ENCODE measurements at regions not wholly inside any gene's neighbourhood (a gene's known extent, or its start where the extent isn't known, plus 50 kb on each side); places are given as distances from the start of the nearest gene placed in this dataset.

DNA sequence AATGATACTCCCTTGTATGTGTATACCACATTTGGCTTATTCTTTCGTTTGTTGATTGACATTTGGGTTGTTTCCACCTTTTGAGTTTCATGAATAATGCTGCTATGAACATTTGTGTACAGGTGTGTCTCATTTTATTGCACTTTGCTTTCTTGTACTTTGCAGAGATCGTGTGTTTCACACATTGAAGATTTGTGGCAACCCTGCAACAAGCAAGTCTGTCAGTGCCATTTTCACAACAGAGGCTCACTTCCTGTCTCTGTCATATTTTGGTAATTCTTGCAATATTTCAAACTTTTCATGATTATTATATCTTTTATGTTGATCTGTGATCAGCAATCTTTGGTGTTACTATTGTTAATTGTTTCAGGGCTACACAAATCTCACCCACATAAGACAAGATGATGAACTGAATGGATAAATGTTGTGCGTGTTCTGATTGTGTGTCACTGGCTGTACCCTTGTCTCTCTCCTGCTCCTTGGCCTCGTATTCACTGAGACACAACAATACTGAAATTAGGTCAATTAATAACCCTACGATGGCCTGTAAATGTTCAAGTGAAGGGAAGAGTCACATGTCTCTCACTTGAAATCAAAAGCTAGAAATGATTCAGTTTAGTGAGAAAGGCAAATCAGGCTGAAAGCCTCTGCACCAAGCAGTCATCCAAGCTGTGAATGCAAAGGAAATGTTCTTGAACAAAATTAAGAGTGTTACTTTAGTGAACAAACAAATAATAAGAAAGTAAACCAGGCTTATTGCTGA, 133.6 kb upstream of the JCAD start:
- CTCF ChIA-PET, result interaction anchor here (0.5 kb wide), 1 partner anchor 11 kb away, joined by 3 read pairs; no protein-coding TSS in a partner anchor
- DNase-seq, result no peak
- POLR2A ChIA-PET, result no interaction called here
- Mint-ChIP-seq H3K27ac (no peak overlapping the region), H3K27me3 (no peaks in the 10 kb centered on the region), H3K9me3 (ENCODE audit: low read depth) (no peaks in the 10 kb centered on the region), H3K36me3 (ENCODE audit: low read depth) (no peaks in the 10 kb centered on the region), H3K4me3 (no peak overlapping the region), H3K4me1 (no peaks in the 10 kb centered on the region)
- intact Hi-C loops (cut with DNase I, micrococcal nuclease), result no loop called here
- no peak for ATAC-seq

DNA sequence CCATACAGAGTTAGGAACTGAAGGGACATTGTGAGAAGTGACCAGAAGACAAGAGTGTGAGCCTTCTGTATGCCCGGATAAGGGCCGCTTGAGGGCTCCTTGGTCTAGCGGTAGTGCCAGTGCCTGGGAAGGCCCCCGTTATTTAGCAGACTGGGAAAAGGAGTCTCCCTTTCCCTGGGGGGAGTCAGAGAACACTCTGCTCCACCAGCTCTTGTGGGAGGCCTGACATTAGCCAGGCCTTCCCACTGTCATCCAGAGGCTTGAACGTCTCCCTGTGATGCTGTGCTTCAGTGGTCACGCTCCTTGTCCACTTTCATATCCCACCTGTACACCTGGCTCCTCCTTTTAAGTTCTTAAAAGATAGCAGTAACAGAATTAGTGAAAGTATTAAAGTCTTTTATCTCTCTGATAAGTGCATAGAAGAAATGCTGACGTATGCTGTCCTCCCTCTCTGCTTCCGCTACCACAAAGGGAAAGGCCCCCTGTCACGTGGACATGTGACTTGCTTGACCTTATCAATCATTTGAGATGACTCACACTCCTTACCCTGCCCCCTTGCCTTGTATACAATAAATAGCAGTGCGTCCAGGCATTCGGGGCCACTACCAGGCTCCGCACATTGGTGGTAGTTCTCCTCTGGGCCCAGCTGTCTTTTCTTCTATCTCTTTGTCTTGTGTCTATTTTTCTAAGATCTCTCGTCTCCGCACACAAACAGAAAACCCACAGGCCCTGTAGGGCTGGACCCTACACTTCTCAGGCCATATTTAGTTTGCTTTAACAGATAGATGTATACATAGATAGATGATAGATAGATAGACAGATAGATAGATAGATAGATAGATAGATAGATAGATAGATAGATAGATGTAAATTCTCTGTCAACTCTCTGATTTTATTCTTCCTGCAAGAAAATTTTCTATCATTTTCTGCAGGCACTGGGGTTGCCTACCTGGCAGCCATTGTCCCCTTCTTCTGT, 131.5 kb upstream of the JCAD start:
- Mint-ChIP-seq H3K4me1 (no peaks in the 10 kb centered on the region), H3K27ac (no peak overlapping the region), H3K4me3 (no peak overlapping the region), H3K9me3 (ENCODE audit: low read depth) (no peaks in the 10 kb centered on the region), H3K27me3 (no peaks in the 10 kb centered on the region), H3K36me3 (ENCODE audit: low read depth) (no peaks in the 10 kb centered on the region)
- ATAC-seq, result no peak
- POLR2A ChIA-PET, result no interaction called here
- CTCF ChIA-PET, result no interaction called here
- no peak for DNase-seq
- intact Hi-C loops (cut with DNase I, micrococcal nuclease), result no loop called here

DNA sequence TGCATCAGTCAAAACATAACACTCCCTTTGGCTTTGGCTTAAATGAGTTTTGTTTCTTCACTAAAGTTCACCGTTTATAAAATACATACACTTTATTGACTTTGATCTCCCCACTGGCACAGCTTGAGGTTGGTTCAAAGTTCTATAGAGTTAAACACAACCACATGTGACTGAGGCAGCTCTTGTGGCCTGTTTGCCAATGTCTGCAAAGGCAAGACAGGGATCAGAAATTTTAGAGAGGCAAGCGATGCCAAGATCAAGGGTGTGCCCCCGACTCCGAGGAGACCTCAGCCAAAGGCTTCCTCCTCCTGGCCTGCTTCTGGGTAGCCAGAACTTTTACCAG, 129.8 kb upstream of the JCAD start:
- no peak for DNase-seq
- no peak overlapping the region for H3K4me3 Mint-ChIP-seq
- H3K27me3 Mint-ChIP-seq, result no peaks in the 10 kb centered on the region
- ATAC-seq, result no peak
- intact Hi-C loops (cut with DNase I, micrococcal nuclease), result no loop called here
- no peaks in the 10 kb centered on the region for H3K4me1 Mint-ChIP-seq
- H3K36me3 Mint-ChIP-seq (ENCODE audit: low read depth), result no peaks in the 10 kb centered on the region
- no peaks in the 10 kb centered on the region for H3K9me3 Mint-ChIP-seq (ENCODE audit: low read depth)
- ChIA-PET POLR2A (no interaction called here), CTCF (interaction anchor here (1.5 kb wide), 1 partner anchor 11 kb away, joined by 5 read pairs; no protein-coding TSS in a partner anchor)
- H3K27ac Mint-ChIP-seq, result no peak overlapping the region

DNA sequence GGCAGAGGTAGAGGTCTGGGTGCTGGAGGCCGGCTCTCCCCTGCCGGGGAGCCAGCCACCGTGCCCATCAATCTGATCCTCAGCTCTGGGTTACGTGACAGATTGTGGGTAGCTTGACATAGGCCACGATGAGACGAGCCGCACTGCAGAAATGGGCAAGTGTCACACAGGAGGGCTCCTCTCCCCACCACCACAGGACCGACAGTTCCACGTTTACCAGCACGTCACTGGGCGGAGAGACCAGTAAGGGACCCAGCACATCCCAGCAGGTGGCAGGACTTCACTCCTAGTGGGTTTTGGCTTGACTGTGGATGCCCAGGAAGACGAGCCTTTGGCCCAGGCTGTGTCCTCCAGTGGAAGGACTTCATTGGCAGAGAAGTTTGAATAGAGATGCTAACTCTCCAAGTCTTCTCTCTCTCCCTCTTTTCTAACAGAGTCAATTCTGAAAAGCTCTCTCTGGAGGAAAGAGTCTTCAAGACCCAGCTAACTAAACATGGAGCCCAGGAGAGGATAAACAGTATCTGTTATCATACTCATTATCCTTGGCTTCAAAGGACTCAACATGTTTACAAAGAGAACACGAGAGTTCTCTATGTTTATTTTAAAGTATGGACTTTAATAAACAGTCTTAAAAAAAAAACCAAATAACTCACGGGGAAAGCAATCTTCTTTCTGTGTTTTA, 129.3 kb upstream of the JCAD start:
- DNase-seq (no peak), ATAC-seq (no peak)
- no peaks in the 10 kb centered on the region for H3K27me3 Mint-ChIP-seq
- H3K9me3 Mint-ChIP-seq (ENCODE audit: low read depth), result no peaks in the 10 kb centered on the region
- H3K4me3 Mint-ChIP-seq, result no peak overlapping the region
- ChIA-PET CTCF (interaction anchor here (1.5 kb wide), 1 partner anchor 10 kb away, joined by 5 read pairs; no protein-coding TSS in a partner anchor), POLR2A (no interaction called here)
- no peaks in the 10 kb centered on the region for H3K36me3 Mint-ChIP-seq (ENCODE audit: low read depth)
- intact Hi-C loops (cut with DNase I, micrococcal nuclease), result no loop called here
- no peak overlapping the region for H3K27ac Mint-ChIP-seq
- no peaks in the 10 kb centered on the region for H3K4me1 Mint-ChIP-seq

DNA sequence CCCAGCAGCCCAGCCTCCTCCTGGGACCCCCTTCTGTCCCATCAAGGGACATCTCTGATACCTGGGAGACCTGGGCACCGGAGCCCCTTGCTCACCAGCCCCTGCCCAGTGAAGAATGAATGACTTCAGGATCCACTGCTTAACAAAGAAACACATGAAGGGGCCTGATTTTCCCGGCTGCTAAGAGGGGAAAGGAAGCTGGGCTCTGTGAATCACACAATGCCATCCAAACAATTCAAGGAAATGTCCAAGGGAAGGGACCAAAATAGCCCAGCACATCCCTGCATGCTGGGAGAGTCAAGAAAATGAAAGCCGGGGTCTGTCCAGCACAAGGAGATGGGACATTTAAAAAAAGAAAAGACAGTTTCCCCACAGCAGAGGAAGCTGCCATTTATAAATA, 128.7 kb upstream of the JCAD start:
- Mint-ChIP-seq H3K4me3 (no peak overlapping the region), H3K36me3 (ENCODE audit: low read depth) (no peaks in the 10 kb centered on the region), H3K27ac (no peak overlapping the region), H3K4me1 (no peaks in the 10 kb centered on the region), H3K27me3 (no peaks in the 10 kb centered on the region), H3K9me3 (ENCODE audit: low read depth) (no peaks in the 10 kb centered on the region)
- CTCF ChIA-PET, result interaction anchor here (0.7 to 1.5 kb wide), 2 partner anchors 7 to 10 kb away, joined by 3 to 5 read pairs; no protein-coding TSS in a partner anchor
- intact Hi-C loops (cut with DNase I, micrococcal nuclease), result no loop called here
- no peak for ATAC-seq
- DNase-seq, result no peak
- POLR2A ChIA-PET, result no interaction called here

DNA sequence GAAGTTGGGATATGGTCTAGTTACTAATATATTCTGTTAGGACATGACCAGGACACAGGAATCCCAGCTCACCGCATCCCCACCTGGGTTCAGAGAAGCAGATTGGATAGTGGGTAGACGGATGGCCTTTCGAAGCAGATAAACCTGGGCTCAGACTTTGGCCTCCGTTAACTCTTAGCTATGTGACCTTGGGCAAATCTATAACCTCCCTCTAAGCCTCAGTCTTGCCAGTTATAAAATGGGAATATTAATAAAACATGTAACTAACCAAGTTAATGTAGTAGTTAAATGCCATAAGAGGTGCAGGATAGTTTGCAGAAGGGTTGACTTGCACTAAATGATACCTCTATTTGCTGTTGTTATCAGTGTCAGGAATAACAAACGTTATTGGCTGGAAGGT, 127.6 kb upstream of the JCAD start:
- Mint-ChIP-seq H3K4me1 (no peaks in the 10 kb centered on the region), H3K36me3 (ENCODE audit: low read depth) (no peaks in the 10 kb centered on the region), H3K27ac (no peak overlapping the region), H3K27me3 (no peaks in the 10 kb centered on the region), H3K9me3 (ENCODE audit: low read depth) (no peaks in the 10 kb centered on the region), H3K4me3 (no peak overlapping the region)
- DNase-seq (no peak), ATAC-seq (no peak)
- ChIA-PET CTCF (interaction anchor here (0.6 kb wide), 1 partner anchor 123 kb away, joined by 3 read pairs; no protein-coding TSS in a partner anchor), POLR2A (no interaction called here)
- intact Hi-C loops (cut with DNase I, micrococcal nuclease), result no loop called here

DNA sequence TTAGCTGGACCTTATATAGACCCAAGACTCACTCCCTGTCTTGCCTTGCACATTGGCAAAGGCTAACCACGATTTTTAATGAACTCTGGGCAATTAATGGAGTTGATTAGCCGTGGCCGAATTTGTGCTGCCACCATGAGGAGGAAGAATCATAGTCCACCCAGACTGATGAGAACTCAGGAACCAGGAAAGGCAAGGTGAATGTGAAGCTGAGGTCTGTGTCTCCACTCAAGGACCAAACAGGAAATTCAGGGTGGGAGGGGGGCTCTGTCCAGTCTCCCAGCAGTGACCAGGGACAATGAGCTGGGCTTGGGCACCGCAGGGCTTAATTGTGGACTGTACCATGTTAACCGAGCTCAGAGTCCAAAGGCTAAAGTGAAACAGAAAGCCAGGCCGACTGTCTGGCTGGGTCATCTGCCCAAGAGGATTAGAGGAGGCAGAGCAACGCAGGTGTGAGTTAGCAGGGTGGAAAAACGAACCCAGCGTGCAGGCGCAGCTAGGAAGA, 127.0 kb upstream of the JCAD start:
- Mint-ChIP-seq H3K27me3 (no peaks in the 10 kb centered on the region), H3K4me1 (no peaks in the 10 kb centered on the region), H3K27ac (no peak overlapping the region), H3K36me3 (ENCODE audit: low read depth) (no peaks in the 10 kb centered on the region), H3K9me3 (ENCODE audit: low read depth) (no peaks in the 10 kb centered on the region), H3K4me3 (no peak overlapping the region)
- no peak for DNase-seq
- CTCF ChIA-PET, result interaction anchor here (1.7 kb wide), 1 partner anchor 9 kb away, joined by 5 read pairs; no protein-coding TSS in a partner anchor
- POLR2A ChIA-PET, result no interaction called here
- intact Hi-C loops (cut with DNase I, micrococcal nuclease), result no loop called here
- ATAC-seq, result no peak

DNA sequence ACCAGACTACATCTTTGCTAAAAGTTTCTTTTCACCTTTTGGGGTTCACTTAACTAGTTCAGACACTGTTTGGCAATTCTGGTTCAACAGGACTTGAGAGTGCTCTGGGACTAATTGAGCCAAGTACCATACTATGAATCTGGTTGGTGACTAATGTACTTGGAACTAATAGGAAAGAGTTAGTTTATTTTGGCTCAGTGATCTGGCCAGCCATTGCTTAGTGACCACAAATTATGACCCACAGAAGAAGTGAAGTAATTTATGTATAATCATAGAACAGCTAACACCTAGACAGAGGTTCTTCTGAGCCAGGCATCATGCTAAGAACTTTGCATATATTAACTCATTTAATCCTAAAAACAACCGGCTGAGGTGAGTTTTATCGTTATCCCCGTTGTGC, 126.5 kb upstream of the JCAD start:
- ATAC-seq (no peak), DNase-seq (no peak)
- Mint-ChIP-seq H3K9me3 (ENCODE audit: low read depth) (no peaks in the 10 kb centered on the region), H3K36me3 (ENCODE audit: low read depth) (no peaks in the 10 kb centered on the region), H3K4me1 (no peaks in the 10 kb centered on the region), H3K4me3 (no peak overlapping the region), H3K27me3 (no peaks in the 10 kb centered on the region), H3K27ac (no peak overlapping the region)
- POLR2A ChIA-PET, result no interaction called here
- intact Hi-C loops (cut with DNase I, micrococcal nuclease), result no loop called here
- CTCF ChIA-PET, result interaction anchor here (1.7 kb wide), 1 partner anchor 8 kb away, joined by 5 read pairs; no protein-coding TSS in a partner anchor

DNA sequence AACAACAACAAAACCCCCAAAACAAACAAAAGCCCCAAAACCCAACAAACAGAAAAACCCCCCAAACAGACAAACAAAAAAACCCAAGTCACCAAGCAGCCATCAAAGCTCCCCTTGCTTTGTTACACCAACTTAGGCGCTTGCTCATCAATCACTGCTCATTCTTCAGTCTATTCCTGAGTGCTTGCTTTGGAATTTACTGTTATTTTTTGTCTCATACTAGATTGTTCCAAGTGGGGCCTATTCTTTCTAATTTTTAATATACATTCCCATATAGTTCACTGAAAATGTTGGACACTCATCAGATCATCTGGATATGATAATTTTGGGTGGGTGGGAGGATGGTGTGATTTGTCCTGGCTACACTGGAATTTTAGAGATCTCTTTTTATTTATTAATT, 126.0 kb upstream of the JCAD start:
- no peaks in the 10 kb centered on the region for H3K36me3 Mint-ChIP-seq (ENCODE audit: low read depth)
- DNase-seq, result no peak
- H3K4me1 Mint-ChIP-seq, result no peaks in the 10 kb centered on the region
- POLR2A ChIA-PET, result no interaction called here
- no peak overlapping the region for H3K4me3 Mint-ChIP-seq
- ATAC-seq, result no peak
- no peaks in the 10 kb centered on the region for H3K27me3 Mint-ChIP-seq
- intact Hi-C loops (cut with DNase I, micrococcal nuclease), result no loop called here
- H3K27ac Mint-ChIP-seq, result no peak overlapping the region
- H3K9me3 Mint-ChIP-seq (ENCODE audit: low read depth), result no peaks in the 10 kb centered on the region
- CTCF ChIA-PET, result interaction anchor here (1.7 kb wide), 1 partner anchor 8 kb away, joined by 5 read pairs; no protein-coding TSS in a partner anchor

DNA sequence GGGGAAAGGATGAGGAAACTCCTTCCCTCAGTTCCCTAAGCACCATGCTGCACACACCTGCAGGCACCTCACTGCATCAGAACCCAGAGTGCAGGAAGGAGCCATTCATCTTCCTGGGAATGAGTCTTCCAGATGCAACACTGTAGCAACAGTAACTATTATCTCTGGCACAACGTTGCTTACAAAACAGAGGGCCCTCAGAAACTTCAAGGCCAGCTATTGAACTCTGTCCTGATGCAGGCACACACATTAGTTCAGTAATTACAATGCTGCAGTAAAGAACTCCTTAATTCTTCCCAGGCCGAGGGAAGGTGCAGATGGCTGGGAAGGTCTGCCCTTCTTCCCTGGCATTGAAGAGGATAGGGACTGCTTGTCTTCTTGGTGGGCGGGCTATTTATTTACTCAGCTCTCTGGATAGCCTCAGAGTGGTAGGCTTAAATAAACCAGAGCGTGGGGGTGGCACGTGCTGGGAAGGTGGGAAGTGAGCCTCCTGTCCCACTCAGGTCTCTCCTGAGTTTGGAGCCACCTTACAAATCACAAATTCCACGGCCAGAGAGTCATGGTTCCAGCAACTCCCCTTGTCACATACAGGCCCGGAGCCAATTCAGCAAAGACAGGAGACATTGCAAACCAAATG, 125.1 kb upstream of the JCAD start:
- Mint-ChIP-seq H3K4me3 (no peak overlapping the region), H3K4me1 (no peaks in the 10 kb centered on the region), H3K9me3 (ENCODE audit: low read depth) (no peaks in the 10 kb centered on the region), H3K27me3 (no peaks in the 10 kb centered on the region), H3K36me3 (ENCODE audit: low read depth) (no peaks in the 10 kb centered on the region), H3K27ac (no peak overlapping the region)
- intact Hi-C loops (cut with DNase I, micrococcal nuclease), result no loop called here
- ATAC-seq (no peak), DNase-seq (no peak)
- ChIA-PET CTCF (no interaction called here), POLR2A (no interaction called here)

DNA sequence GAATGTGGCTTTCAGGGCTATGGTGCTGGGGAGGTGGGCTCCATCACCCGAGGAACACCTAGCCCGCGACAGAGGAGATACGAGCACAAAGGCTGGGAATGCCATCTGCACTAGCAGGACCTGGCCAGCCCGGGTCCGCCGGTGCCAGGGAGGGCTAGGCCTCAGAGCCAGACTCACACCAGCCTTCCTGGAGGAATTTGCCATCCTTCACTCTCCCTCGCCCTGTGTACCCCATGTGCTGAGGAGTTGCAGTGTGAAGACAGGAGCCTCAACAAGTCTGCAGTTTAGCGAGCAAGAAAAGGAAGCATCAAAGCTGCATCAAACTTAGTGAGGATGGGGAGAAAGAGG, 123.6 kb upstream of the JCAD start:
- no peaks in the 10 kb centered on the region for H3K27me3 Mint-ChIP-seq
- no peak overlapping the region for H3K4me3 Mint-ChIP-seq
- no peaks in the 10 kb centered on the region for H3K36me3 Mint-ChIP-seq (ENCODE audit: low read depth)
- H3K27ac Mint-ChIP-seq, result no peak overlapping the region
- H3K4me1 Mint-ChIP-seq, result no peaks in the 10 kb centered on the region
- ATAC-seq (no peak), DNase-seq (no peak)
- ChIA-PET POLR2A (no interaction called here), CTCF (no interaction called here)
- intact Hi-C loops (cut with DNase I, micrococcal nuclease), result no loop called here
- no peaks in the 10 kb centered on the region for H3K9me3 Mint-ChIP-seq (ENCODE audit: low read depth)

Measured in activated CD4-positive, alpha-beta T cell treated with anti-CD3 and anti-CD28 coated beads for 36 hours (primary cell).